ENCODE measurements at regions not wholly inside any gene's neighbourhood (a gene's known extent, or its start where the extent isn't known, plus 50 kb on each side); places are given as distances from the start of the nearest gene placed in this dataset.
A peak's percentile ranks its signal among the peaks of the same experiment; 100 is the strongest.
"Not testable (repeated sequence)": the region's sequence is repeated elsewhere in the genome, so short reads cannot be mapped to it uniquely, and the experiment has no call there.

DNA sequence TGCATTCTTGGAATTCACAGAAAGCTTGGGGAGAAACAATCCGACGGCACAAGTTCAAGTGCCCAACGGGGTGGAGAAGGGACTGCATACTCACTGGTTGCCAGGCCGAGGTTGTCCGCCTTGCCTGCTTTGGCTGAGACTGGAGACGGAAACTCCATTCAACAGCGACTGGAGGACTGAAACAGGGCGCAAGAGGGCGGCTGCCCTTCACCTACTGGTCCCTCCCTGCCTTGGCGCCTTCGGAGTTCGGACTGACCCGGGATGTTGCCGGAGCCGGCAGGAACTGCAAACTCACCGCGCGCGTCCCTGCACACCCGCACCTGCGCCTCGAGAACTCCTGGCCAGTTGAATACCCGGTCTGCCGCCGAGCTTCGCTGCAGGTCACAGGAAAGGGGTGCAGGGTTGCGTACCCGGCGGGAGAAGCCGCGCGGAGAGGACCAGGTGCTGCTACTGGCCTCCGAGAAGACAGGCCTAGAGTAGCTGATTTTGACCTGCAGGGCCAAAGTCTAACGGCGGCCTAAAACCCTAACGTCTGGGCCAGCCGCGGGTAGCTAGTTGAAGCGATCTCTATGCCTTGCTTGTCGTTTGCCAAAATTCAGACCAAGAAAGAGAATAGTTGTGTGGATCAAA lies 132.9 kb downstream of the FAM72B start:
- not testable (repeated sequence) for H2BK15ac ChIP-seq (ENCODE audit: low read depth, low read length); H3K14ac ChIP-seq (ENCODE audit: insufficient read depth, low read length); H3K4me1 ChIP-seq (ENCODE audit: insufficient read depth, low read length); H2BK12ac ChIP-seq (ENCODE audit: insufficient read length, low read depth, low read length); H2BK20ac ChIP-seq (ENCODE audit: low read depth, low read length, poor library complexity, severe bottlenecking); H3T11ph ChIP-seq (ENCODE audit: low read length); H3K27ac ChIP-seq (ENCODE audit: insufficient read length, low read depth, low read length); H4K5ac ChIP-seq (ENCODE audit: insufficient read length, low read depth, low read length); H2BK120ac ChIP-seq (ENCODE audit: low read depth, low read length, poor library complexity, severe bottlenecking); H2BK5ac ChIP-seq (ENCODE audit: insufficient read length, low read length); H3K23ac ChIP-seq (ENCODE audit: insufficient read length, low read depth, low read length); H2AK5ac ChIP-seq (ENCODE audit: insufficient read length, low read length); H3K56ac ChIP-seq (ENCODE audit: insufficient read length, low read depth, low read length); H3K23me2 ChIP-seq (ENCODE audit: insufficient read length, low read depth, low read length, poor library complexity, severe bottlenecking); DNase-seq; H3K79me1 ChIP-seq (ENCODE audit: insufficient read depth, low read depth, low read length, poor library complexity, severe bottlenecking); H3K4ac ChIP-seq (ENCODE audit: low read depth, low read length); H4K91ac ChIP-seq (ENCODE audit: insufficient read length, low read depth, low read length); H4K20me1 ChIP-seq (ENCODE audit: control insufficient read depth, insufficient read depth, insufficient read length); H3K9ac ChIP-seq (ENCODE audit: extremely low read depth, insufficient read length, low read length); H4K8ac ChIP-seq (replicated peaks; ENCODE audit: insufficient read length, low read depth, low read length); H3K18ac ChIP-seq (ENCODE audit: insufficient read length, low read depth, low read length); H3K79me2 ChIP-seq (ENCODE audit: insufficient read depth, low read length); H3K9me3 ChIP-seq (ENCODE audit: control insufficient read depth, low read depth, low read length); H3K27ac Mint-ChIP-seq; H3K36me3 Mint-ChIP-seq (ENCODE audit: insufficient read depth in 1 of 3, low read depth in 3 of 3); H2AFZ ChIP-seq (ENCODE audit: low read length); H3K27me3 ChIP-seq (ENCODE audit: insufficient read depth, low read length); H3K9me3 Mint-ChIP-seq
- H3K4me2 ChIP-seq (ENCODE audit: insufficient read depth, insufficient read length, low read length) = peak overlapping the region; percentile 33
- peak overlapping the region; percentile 51 to 68 for H3K4me3 Mint-ChIP-seq
- peaks cover 11 to 12% of the 10 kb centered on the region in 2 experiments for H3K4me1 Mint-ChIP-seq
- TF ChIP-seq, protein P1, sequence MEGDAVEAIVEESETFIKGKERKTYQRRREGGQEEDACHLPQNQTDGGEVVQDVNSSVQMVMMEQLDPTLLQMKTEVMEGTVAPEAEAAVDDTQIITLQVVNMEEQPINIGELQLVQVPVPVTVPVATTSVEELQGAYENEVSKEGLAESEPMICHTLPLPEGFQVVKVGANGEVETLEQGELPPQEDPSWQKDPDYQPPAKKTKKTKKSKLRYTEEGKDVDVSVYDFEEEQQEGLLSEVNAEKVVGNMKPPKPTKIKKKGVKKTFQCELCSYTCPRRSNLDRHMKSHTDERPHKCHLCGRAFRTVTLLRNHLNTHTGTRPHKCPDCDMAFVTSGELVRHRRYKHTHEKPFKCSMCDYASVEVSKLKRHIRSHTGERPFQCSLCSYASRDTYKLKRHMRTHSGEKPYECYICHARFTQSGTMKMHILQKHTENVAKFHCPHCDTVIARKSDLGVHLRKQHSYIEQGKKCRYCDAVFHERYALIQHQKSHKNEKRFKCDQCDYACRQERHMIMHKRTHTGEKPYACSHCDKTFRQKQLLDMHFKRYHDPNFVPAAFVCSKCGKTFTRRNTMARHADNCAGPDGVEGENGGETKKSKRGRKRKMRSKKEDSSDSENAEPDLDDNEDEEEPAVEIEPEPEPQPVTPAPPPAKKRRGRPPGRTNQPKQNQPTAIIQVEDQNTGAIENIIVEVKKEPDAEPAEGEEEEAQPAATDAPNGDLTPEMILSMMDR (conservative IDR thresholded peaks at IDR 0.05) = 0 out of 3 replicates have a peak, but pooled peaks have one; percentile 8
- no CpG with 5 or more reads among the region's 40 CpGs for WGBS (ENCODE audit: extremely low coverage, insufficient read length, low lambda C conversion rate)
- peaks cover 16% of the 10 kb centered on the region for H3K27me3 Mint-ChIP-seq (ENCODE audit: low read depth)

DNA sequence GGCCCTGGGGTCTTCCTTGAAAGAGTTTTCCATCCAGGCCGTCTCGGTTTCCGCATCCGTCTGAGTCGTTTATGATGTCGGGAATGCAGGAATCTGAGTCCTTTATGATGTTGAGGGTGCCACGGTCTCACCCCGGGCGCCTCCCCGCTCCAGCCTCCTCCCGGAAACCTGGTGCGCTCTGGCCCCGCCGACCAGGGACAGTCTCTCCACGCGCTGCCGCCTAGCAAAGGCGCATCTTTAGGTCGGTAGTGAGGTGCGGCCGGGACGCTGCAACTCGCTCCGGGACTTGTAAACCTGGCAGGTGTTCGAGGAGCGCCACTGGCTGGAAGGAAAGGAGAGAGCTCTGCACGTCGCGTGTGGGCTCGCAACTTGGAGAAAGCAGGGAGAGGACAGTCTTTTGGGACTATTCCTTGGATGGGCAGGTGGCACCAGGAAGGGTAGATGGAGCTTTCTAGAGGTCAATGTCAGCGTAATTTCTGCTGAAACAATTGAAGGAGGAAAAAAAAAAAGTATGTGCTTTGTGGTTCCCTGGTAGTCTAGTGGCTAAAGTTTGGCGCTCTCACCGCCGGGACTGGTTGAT lies 132.0 kb downstream of the FAM72B start:
- not testable (repeated sequence) for H2BK5ac ChIP-seq (ENCODE audit: insufficient read length, low read length); H3K9me3 Mint-ChIP-seq; H3K79me2 ChIP-seq (ENCODE audit: insufficient read depth, low read length); H3K27ac Mint-ChIP-seq; H3K27me3 ChIP-seq (ENCODE audit: insufficient read depth, low read length); H4K91ac ChIP-seq (ENCODE audit: insufficient read length, low read depth, low read length); H2BK12ac ChIP-seq (ENCODE audit: insufficient read length, low read depth, low read length); H3K4ac ChIP-seq (ENCODE audit: low read depth, low read length); H3K23me2 ChIP-seq (ENCODE audit: insufficient read length, low read depth, low read length, poor library complexity, severe bottlenecking); H2BK20ac ChIP-seq (ENCODE audit: low read depth, low read length, poor library complexity, severe bottlenecking); H2BK120ac ChIP-seq (ENCODE audit: low read depth, low read length, poor library complexity, severe bottlenecking); H4K5ac ChIP-seq (ENCODE audit: insufficient read length, low read depth, low read length); H2BK15ac ChIP-seq (ENCODE audit: low read depth, low read length); H3T11ph ChIP-seq (ENCODE audit: low read length); H3K4me1 ChIP-seq (ENCODE audit: insufficient read depth, low read length); H3K79me1 ChIP-seq (ENCODE audit: insufficient read depth, low read depth, low read length, poor library complexity, severe bottlenecking); H3K18ac ChIP-seq (ENCODE audit: insufficient read length, low read depth, low read length); H2AK5ac ChIP-seq (ENCODE audit: insufficient read length, low read length); H4K8ac ChIP-seq (replicated peaks; ENCODE audit: insufficient read length, low read depth, low read length); H3K56ac ChIP-seq (ENCODE audit: insufficient read length, low read depth, low read length); H4K20me1 ChIP-seq (ENCODE audit: control insufficient read depth, insufficient read depth, insufficient read length); H3K9me3 ChIP-seq (ENCODE audit: control insufficient read depth, low read depth, low read length); H3K23ac ChIP-seq (ENCODE audit: insufficient read length, low read depth, low read length); H3K14ac ChIP-seq (ENCODE audit: insufficient read depth, low read length); H3K36me3 Mint-ChIP-seq (ENCODE audit: insufficient read depth in 1 of 3, low read depth in 3 of 3); H2AFZ ChIP-seq (ENCODE audit: low read length); H3K27ac ChIP-seq (ENCODE audit: insufficient read length, low read depth, low read length); H3K9ac ChIP-seq (ENCODE audit: extremely low read depth, insufficient read length, low read length)
- H3K4me2 ChIP-seq (ENCODE audit: insufficient read depth, insufficient read length, low read length) = peak overlapping the region; percentile 69
- WGBS (ENCODE audit: extremely low coverage, insufficient read length, low lambda C conversion rate) = no CpG with 5 or more reads among the region's 34 CpGs
- Mint-ChIP-seq H3K27me3 (ENCODE audit: low read depth) (peaks cover 16% of the 10 kb centered on the region), H3K4me3 (peak overlapping the region; percentile 51 to 77), H3K4me1 (peaks cover 11 to 12% of the 10 kb centered on the region in 2 experiments)
- peak; percentile 55 for DNase-seq
